Loucy (cell line): ENCODE measurements at regions not wholly inside any gene's neighbourhood (a gene's known extent, or its start where the extent isn't known, plus 50 kb on each side); places are given as distances from the start of the nearest gene placed in this dataset.

Experiments used
- H2AFZ ChIP-seq: fragments of 200-600 bp; sonication (generic); 2 replicates; pipeline ENCODE4 v1.6.0; 2016; ENCODE audit warnings: antibody characterized with exemption, mild to moderate bottlenecking, low read length, moderate library complexity
- H3F3A ChIP-seq: fragments of 200-600 bp; 2 replicates; pipeline ENCODE4 v1.6.0; 2016; ENCODE audit warnings: antibody characterized with exemption, low read depth, mild to moderate bottlenecking
- H3K27me3 ChIP-seq: fragments of 200-600 bp; sonication (generic); 2 replicates; pipeline ENCODE4 v1.6.1; 2014; ENCODE audit warnings: low read length, mild to moderate bottlenecking; ENCODE audit not compliant: insufficient read depth, poor library complexity, severe bottlenecking
- H3K36me3 ChIP-seq: fragments of 200-600 bp; sonication (generic); 2 replicates; pipeline ENCODE4 v1.6.1; 2016; ENCODE audit warnings: low read length; ENCODE audit not compliant: insufficient read depth
- H3K4me1 ChIP-seq: fragments of 200-600 bp; sonication (generic); 2 replicates; pipeline ENCODE4 v1.5.1; 2014; ENCODE audit warnings: low read length, mild to moderate bottlenecking; ENCODE audit not compliant: insufficient read depth, poor library complexity, severe bottlenecking
- H3K4me2 ChIP-seq: fragments of 200-600 bp; sonication (generic); 2 replicates; pipeline ENCODE4 v1.6.0; 2014; ENCODE audit warnings: antibody characterized with exemption, low read length, low read depth, mild to moderate bottlenecking; ENCODE audit not compliant: poor library complexity, severe bottlenecking
- H3K4me3 ChIP-seq: fragments of 200-600 bp; sonication (generic); 2 replicates; pipeline ENCODE4 v1.5.1; 2014; ENCODE audit warnings: low read length, mild to moderate bottlenecking, mixed read lengths; ENCODE audit not compliant: poor library complexity, severe bottlenecking
- H3K79me2 ChIP-seq: fragments of 200-600 bp; sonication (generic); 2 replicates; pipeline ENCODE4 v1.6.1; 2014; ENCODE audit warnings: low read length; ENCODE audit not compliant: insufficient read depth
- H3K9ac ChIP-seq: fragments of 200-600 bp; sonication (generic); 2 replicates; pipeline ENCODE4 v1.6.0; 2014; ENCODE audit warnings: mild to moderate bottlenecking, low read depth, low read length, moderate library complexity; ENCODE audit not compliant: poor library complexity, severe bottlenecking
- H3K9me2 ChIP-seq: fragments of 200-600 bp; sonication (generic); replicated peaks from 2 replicates; pipeline ENCODE4 v1.6.1; 2016; ENCODE audit warnings: low read depth, low read length, mixed read lengths
- H3K9me3 ChIP-seq: fragments of 200-600 bp; sonication (generic); 2 replicates; pipeline ENCODE4 v1.6.1; 2014; ENCODE audit warnings: mild to moderate bottlenecking, antibody characterized with exemption, low read length, low read depth; ENCODE audit not compliant: insufficient read depth
- H4K20me1 ChIP-seq: fragments of 200-600 bp; sonication (generic); 2 replicates; pipeline ENCODE4 v1.6.0; 2014; ENCODE audit warnings: antibody characterized with exemption, low read length, mild to moderate bottlenecking; ENCODE audit not compliant: insufficient read depth, poor library complexity, severe bottlenecking
- EZH2phosphoT487 ChIP-seq: fragments of 200-600 bp; IDR thresholded peaks from 2 replicates; pipeline ENCODE4 v1.6.1; 2018; ENCODE audit warnings: antibody characterized with exemption, mild to moderate bottlenecking, moderate library complexity, borderline replicate concordance
- TF ChIP-seq, protein P1 (sequence below): fragments of 200-600 bp; sonication (generic); conservative IDR thresholded peaks from 2 replicates; pipeline ENCODE4 v1.5.1; 2014; ENCODE audit warnings: mild to moderate bottlenecking, antibody characterized with exemption, low read length

- Histone ChIP-seq H3K36me3 (no peaks in the 10 kb centered on the region), H2AFZ (no peak overlapping the region), H4K20me1 (no peaks in the 10 kb centered on the region), H3K4me3 (no peak overlapping the region), H3K27me3 (no peaks in the 10 kb centered on the region), H3K4me1 (no peaks in the 10 kb centered on the region), H3K79me2 (no peaks in the 10 kb centered on the region), H3K9ac (no peak overlapping the region), H3K4me2 (no peak overlapping the region), H3F3A (no peaks in the 10 kb centered on the region), H3K9me3 (no peaks in the 10 kb centered on the region), H3K9me2 (no peaks in the 10 kb centered on the region)
- no peak for TF ChIP-seq EZH2phosphoT487
- TF ChIP-seq, protein P1, sequence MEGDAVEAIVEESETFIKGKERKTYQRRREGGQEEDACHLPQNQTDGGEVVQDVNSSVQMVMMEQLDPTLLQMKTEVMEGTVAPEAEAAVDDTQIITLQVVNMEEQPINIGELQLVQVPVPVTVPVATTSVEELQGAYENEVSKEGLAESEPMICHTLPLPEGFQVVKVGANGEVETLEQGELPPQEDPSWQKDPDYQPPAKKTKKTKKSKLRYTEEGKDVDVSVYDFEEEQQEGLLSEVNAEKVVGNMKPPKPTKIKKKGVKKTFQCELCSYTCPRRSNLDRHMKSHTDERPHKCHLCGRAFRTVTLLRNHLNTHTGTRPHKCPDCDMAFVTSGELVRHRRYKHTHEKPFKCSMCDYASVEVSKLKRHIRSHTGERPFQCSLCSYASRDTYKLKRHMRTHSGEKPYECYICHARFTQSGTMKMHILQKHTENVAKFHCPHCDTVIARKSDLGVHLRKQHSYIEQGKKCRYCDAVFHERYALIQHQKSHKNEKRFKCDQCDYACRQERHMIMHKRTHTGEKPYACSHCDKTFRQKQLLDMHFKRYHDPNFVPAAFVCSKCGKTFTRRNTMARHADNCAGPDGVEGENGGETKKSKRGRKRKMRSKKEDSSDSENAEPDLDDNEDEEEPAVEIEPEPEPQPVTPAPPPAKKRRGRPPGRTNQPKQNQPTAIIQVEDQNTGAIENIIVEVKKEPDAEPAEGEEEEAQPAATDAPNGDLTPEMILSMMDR, result no peak
Observed at GRCh38 chr7:115647712-115648111, 382.9 kb downstream of the TFEC start.

- H3K4me3 ChIP-seq, result no peak overlapping the region
- no peaks in the 10 kb centered on the region for H3K36me3 ChIP-seq
- no peaks in the 10 kb centered on the region for H3K9me2 ChIP-seq
- TF ChIP-seq, protein P1, result no peak
- no peak for TF ChIP-seq EZH2phosphoT487
- H3K9me3 ChIP-seq, result no peaks in the 10 kb centered on the region
- no peaks in the 10 kb centered on the region for H3K79me2 ChIP-seq
- H3F3A ChIP-seq, result no peaks in the 10 kb centered on the region
- H3K4me1 ChIP-seq, result no peaks in the 10 kb centered on the region
- no peak overlapping the region for H3K9ac ChIP-seq
- no peaks in the 10 kb centered on the region for H4K20me1 ChIP-seq
- H3K27me3 ChIP-seq, result no peaks in the 10 kb centered on the region
- H2AFZ ChIP-seq, result no peak overlapping the region
- H3K4me2 ChIP-seq, result no peak overlapping the region
Observed at GRCh38 chr7:115642194-115642593, 388.4 kb downstream of the TFEC start.

GRCh38 chr7:115638853-115639252 lies 391.7 kb downstream of the TFEC start:
- Histone ChIP-seq H3K9me3 (no peaks in the 10 kb centered on the region), H3K27me3 (no peaks in the 10 kb centered on the region), H3K9ac (no peak overlapping the region), H2AFZ (no peak overlapping the region), H3K4me2 (no peak overlapping the region), H3F3A (no peaks in the 10 kb centered on the region), H3K4me1 (no peaks in the 10 kb centered on the region), H3K79me2 (no peaks in the 10 kb centered on the region), H4K20me1 (no peaks in the 10 kb centered on the region), H3K4me3 (no peak overlapping the region), H3K9me2 (no peaks in the 10 kb centered on the region), H3K36me3 (no peaks in the 10 kb centered on the region)
- TF ChIP-seq EZH2phosphoT487, result no peak
- TF ChIP-seq, protein P1, result no peak
